SK-N-SH (cell line): ENCODE measurements at regions not wholly inside any gene's neighbourhood (a gene's known extent, or its start where the extent isn't known, plus 50 kb on each side); places are given as distances from the start of the nearest gene placed in this dataset.
"Not testable (repeated sequence)": the region's sequence is repeated elsewhere in the genome, so short reads cannot be mapped to it uniquely, and the experiment has no call there.

ENCODE experiments used
- CHD2 ChIP-seq: fragments of 150-350 bp; IDR thresholded peaks from 2 replicates; pipeline ENCODE4 v1.6.1; 2018; ENCODE audit warnings: low read length; ENCODE audit not compliant: partially characterized antibody
- JUND ChIP-seq: IDR thresholded peaks from 2 replicates; pipeline ENCODE4 v1.4.0; 2012
- USF1 ChIP-seq: IDR thresholded peaks from 2 replicates; pipeline ENCODE4 v1.4.0; 2012; ENCODE audit warnings: low read depth, borderline replicate concordance
- TF ChIP-seq, protein P1 (sequence below): fragments of 200-600 bp; sonication (generic); IDR thresholded peaks from 2 replicates; pipeline ENCODE4 v1.6.1; 2017; ENCODE audit warnings: antibody characterized with exemption, mild to moderate bottlenecking, moderate library complexity

DNA sequence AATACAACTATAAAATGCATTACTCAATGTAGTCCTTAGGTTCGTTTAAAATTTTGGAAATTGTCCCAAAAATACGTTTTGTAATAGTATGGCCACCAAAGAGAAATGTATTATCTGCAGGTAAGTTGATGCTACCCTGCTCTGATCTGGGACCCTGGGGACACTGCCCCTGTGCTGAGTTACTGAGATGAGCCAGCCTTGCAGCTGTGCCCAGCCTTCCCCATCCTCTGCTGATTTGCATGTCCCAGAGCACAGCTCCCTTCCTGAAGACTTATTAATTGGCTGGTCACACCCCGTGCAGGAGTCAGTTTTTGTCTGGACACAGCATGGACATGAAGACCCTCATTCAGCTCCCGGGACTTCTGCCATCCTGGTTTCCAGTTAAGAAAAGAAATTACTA, 1203.5 kb downstream of the RPIA start:
- TF ChIP-seq CHD2, USF1, JUND: not testable (repeated sequence)
- TF ChIP-seq, protein P1, sequence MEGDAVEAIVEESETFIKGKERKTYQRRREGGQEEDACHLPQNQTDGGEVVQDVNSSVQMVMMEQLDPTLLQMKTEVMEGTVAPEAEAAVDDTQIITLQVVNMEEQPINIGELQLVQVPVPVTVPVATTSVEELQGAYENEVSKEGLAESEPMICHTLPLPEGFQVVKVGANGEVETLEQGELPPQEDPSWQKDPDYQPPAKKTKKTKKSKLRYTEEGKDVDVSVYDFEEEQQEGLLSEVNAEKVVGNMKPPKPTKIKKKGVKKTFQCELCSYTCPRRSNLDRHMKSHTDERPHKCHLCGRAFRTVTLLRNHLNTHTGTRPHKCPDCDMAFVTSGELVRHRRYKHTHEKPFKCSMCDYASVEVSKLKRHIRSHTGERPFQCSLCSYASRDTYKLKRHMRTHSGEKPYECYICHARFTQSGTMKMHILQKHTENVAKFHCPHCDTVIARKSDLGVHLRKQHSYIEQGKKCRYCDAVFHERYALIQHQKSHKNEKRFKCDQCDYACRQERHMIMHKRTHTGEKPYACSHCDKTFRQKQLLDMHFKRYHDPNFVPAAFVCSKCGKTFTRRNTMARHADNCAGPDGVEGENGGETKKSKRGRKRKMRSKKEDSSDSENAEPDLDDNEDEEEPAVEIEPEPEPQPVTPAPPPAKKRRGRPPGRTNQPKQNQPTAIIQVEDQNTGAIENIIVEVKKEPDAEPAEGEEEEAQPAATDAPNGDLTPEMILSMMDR: not testable (repeated sequence)
